ENCODE measurements at regions not wholly inside any gene's neighbourhood (a gene's known extent, or its start where the extent isn't known, plus 50 kb on each side); places are given as distances from the start of the nearest gene placed in this dataset.

- Histone ChIP-seq H3K4ac (ENCODE audit: low read depth, low read length) (no peak overlapping the region), H3K9me1 (ENCODE audit: insufficient read depth, low read length) (no peaks in the 10 kb centered on the region), H3K27ac (ENCODE audit: insufficient read depth, low read length) (no peak overlapping the region), H3K4me3 (ENCODE audit: insufficient read depth, low read depth, low read length) (no peak overlapping the region), H2BK120ac (ENCODE audit: low read depth, low read length) (no peak overlapping the region), H3K56ac (ENCODE audit: extremely low read depth, insufficient read depth, low read length) (no peak overlapping the region), H3K27me3 (ENCODE audit: control insufficient read depth, insufficient read depth, low read length) (no peaks in the 10 kb centered on the region), H2AFZ (replicated peaks; ENCODE audit: low read length, poor library complexity) (no peak overlapping the region), H3K18ac (ENCODE audit: low read depth, low read length) (no peak overlapping the region), H3K9me3 (ENCODE audit: control insufficient read depth, insufficient read depth, low read length) (peaks cover 7% of the 10 kb centered on the region), H3K23ac (ENCODE audit: low read depth, low read length) (no peak overlapping the region), H3K36me3 (ENCODE audit: control insufficient read depth, insufficient read depth, low read length) (no peaks in the 10 kb centered on the region), H2AK5ac (ENCODE audit: low read depth, low read length) (no peak overlapping the region), H3K4me1 (ENCODE audit: control insufficient read depth, insufficient read depth, low read length) (no peaks in the 10 kb centered on the region), H4K8ac (ENCODE audit: low read depth in 2 of 2, low read length in 2 of 2) (no peak overlapping the region), H2AK9ac (replicated peaks; ENCODE audit: low read depth, low read length, poor library complexity) (no peak overlapping the region), H3K14ac (replicated peaks; ENCODE audit: low read depth, low read length) (no peak overlapping the region), H3K4me2 (ENCODE audit: low read depth, low read length) (no peak overlapping the region), H3K9ac (ENCODE audit: low read depth, low read length) (no peak overlapping the region), H4K91ac (ENCODE audit: insufficient read depth, low read depth, low read length) (no peak overlapping the region), H2BK20ac (ENCODE audit: low read depth, low read length) (no peak overlapping the region), H2BK5ac (ENCODE audit: low read depth, low read length, poor library complexity, severe bottlenecking) (no peak overlapping the region), H4K20me1 (ENCODE audit: insufficient read depth, low read length) (no peaks in the 10 kb centered on the region), H4K5ac (ENCODE audit: low read depth, low read length) (no peak overlapping the region), H2BK15ac (ENCODE audit: low read depth, low read length) (no peak overlapping the region), H3K79me1 (ENCODE audit: low read depth in 1 of 2, low read length in 2 of 2) (no peaks in the 10 kb centered on the region)
- ChIA-PET POLR2A (ENCODE audit: unreplicated experiment) (no interaction called here), CTCF (no interaction called here)
- WGBS, 2 experiments (ENCODE audit: extremely low coverage in 2 of 2, insufficient read length in 1 of 2): no CpG with 5 or more reads among the region's 1 CpG
- no TSS peak for BruUV-seq (replicated peaks)
- TF ChIP-seq NFE2L2 (IDR thresholded peaks at IDR 0.05; ENCODE audit: low read depth, low read length) (no peak), MAFK (IDR thresholded peaks at IDR 0.05; ENCODE audit: low read depth, low read length) (no peak), FOS (IDR thresholded peaks at IDR 0.05; ENCODE audit: low read depth, low read length) (no peak), RFX5 (IDR thresholded peaks at IDR 0.05; ENCODE audit: low read depth, low read length) (no peak), CEBPB (IDR thresholded peaks at IDR 0.05; ENCODE audit: low read depth, low read length) (no peak), BHLHE40 (IDR thresholded peaks at IDR 0.05; ENCODE audit: low read depth, low read length) (no peak), RAD21 (IDR thresholded peaks at IDR 0.05; ENCODE audit: low read length) (no peak), MAZ (IDR thresholded peaks at IDR 0.05; ENCODE audit: borderline replicate concordance, low read depth, low read length) (no peak), SMC3 (IDR thresholded peaks at IDR 0.05; ENCODE audit: low read depth, low read length) (no peak), POLR2A (IDR thresholded peaks at IDR 0.05; ENCODE audit: low read depth, low read length) (no peak)
- in situ Hi-C loops (cut with MboI; ENCODE audit: low sequenced_read_pairs): no loop called here
- intact Hi-C loops (cut with micrococcal nuclease): no loop called here
- dilution Hi-C loops (cut with HindIII; ENCODE audit: low sequenced_read_pairs, unreplicated experiment): no loop called here
- DNase-seq (no peak), ATAC-seq (ENCODE audit: low read depth) (no peak)
Measured at GRCh38 chr10:2030046-2030445, 292.7 kb upstream of the ADARB2 start.
